H9 (cell line): ENCODE measurements at regions not wholly inside any gene's neighbourhood (a gene's known extent, or its start where the extent isn't known, plus 50 kb on each side); places are given as distances from the start of the nearest gene placed in this dataset.

Source experiments
- DNase-seq: peaks from one replicate; pipeline ENCODE4 v3.0.0-alpha.2; 2017
- H2AFZ ChIP-seq: one replicate; pipeline ENCODE4 v1.6.1; 2013; ENCODE audit warnings: mild to moderate bottlenecking, low read length, control low read depth, moderate library complexity
- H2AK5ac ChIP-seq: 2 replicates; pipeline ENCODE4 v1.6.1; 2013; ENCODE audit warnings: low read length, control low read depth, mixed read lengths; ENCODE audit not compliant: insufficient read length
- H2BK120ac ChIP-seq: one replicate; pipeline ENCODE4 v1.6.1; 2013; ENCODE audit warnings: low read depth, mild to moderate bottlenecking, low read length, control low read depth, inconsistent platforms; ENCODE audit not compliant: poor library complexity, severe bottlenecking
- H2BK12ac ChIP-seq: 2 replicates; pipeline ENCODE4 v1.6.1; 2013; ENCODE audit warnings: low read length, control low read depth, mixed read lengths, low read depth; ENCODE audit not compliant: insufficient read length
- H2BK15ac ChIP-seq: 2 replicates; pipeline ENCODE4 v1.6.1; 2013; ENCODE audit warnings: low read depth, low read length, control low read depth
- H2BK20ac ChIP-seq: one replicate; pipeline ENCODE4 v1.6.1; 2013; ENCODE audit warnings: low read depth, mild to moderate bottlenecking, low read length, control low read depth, inconsistent platforms; ENCODE audit not compliant: poor library complexity, severe bottlenecking
- H2BK5ac ChIP-seq: 2 replicates; pipeline ENCODE4 v1.6.1; 2013; ENCODE audit warnings: low read length, control low read depth, mixed read lengths; ENCODE audit not compliant: insufficient read length
- H3K14ac ChIP-seq: 2 replicates; pipeline ENCODE4 v1.6.1; 2013; ENCODE audit warnings: low read length, control low read depth; ENCODE audit not compliant: insufficient read depth
- H3K18ac ChIP-seq: 2 replicates; pipeline ENCODE4 v1.6.1; 2013; ENCODE audit warnings: low read depth, mild to moderate bottlenecking, mixed read lengths, low read length, control low read depth; ENCODE audit not compliant: insufficient read length
- H3K23ac ChIP-seq: 2 replicates; pipeline ENCODE4 v1.6.1; 2013; ENCODE audit warnings: low read length, control low read depth, mixed read lengths, low read depth; ENCODE audit not compliant: insufficient read length
- H3K23me2 ChIP-seq: 2 replicates; pipeline ENCODE4 v1.6.1; 2013; ENCODE audit warnings: low read depth, mild to moderate bottlenecking, mixed read lengths, low read length, control low read depth; ENCODE audit not compliant: insufficient read length, poor library complexity, severe bottlenecking
- H3K27ac ChIP-seq: 2 replicates; pipeline ENCODE4 v1.5.1; 2013; ENCODE audit warnings: low read length, control low read depth, mixed read lengths, low read depth; ENCODE audit not compliant: insufficient read length
- H3K27me3 ChIP-seq: 2 replicates; pipeline ENCODE4 v1.6.1; 2013; ENCODE audit warnings: low read length, control low read depth, inconsistent platforms; ENCODE audit not compliant: insufficient read depth
- H3K4ac ChIP-seq: 2 replicates; pipeline ENCODE4 v1.6.1; 2013; ENCODE audit warnings: low read depth, mild to moderate bottlenecking, control low read depth, inconsistent platforms, low read length, moderate library complexity
- H3K4me1 ChIP-seq: 2 replicates; pipeline ENCODE4 v1.6.1; 2013; ENCODE audit warnings: low read length, control low read depth, inconsistent platforms; ENCODE audit not compliant: insufficient read depth
- H3K4me2 ChIP-seq: 2 replicates; pipeline ENCODE4 v1.6.1; 2013; ENCODE audit warnings: low read length, control low read depth, mixed read lengths; ENCODE audit not compliant: insufficient read length, insufficient read depth
- H3K56ac ChIP-seq: 2 replicates; pipeline ENCODE4 v1.6.1; 2013; ENCODE audit warnings: low read depth, mild to moderate bottlenecking, mixed read lengths, low read length, control low read depth; ENCODE audit not compliant: insufficient read length
- H3K79me1 ChIP-seq: 2 replicates; pipeline ENCODE4 v1.6.1; 2013; ENCODE audit warnings: low read depth, mild to moderate bottlenecking, moderate library complexity, low read length, control low read depth, inconsistent platforms; ENCODE audit not compliant: insufficient read depth, poor library complexity, severe bottlenecking
- H3K79me2 ChIP-seq: 2 replicates; pipeline ENCODE4 v1.6.1; 2013; ENCODE audit warnings: low read length, control low read depth, inconsistent platforms; ENCODE audit not compliant: insufficient read depth
- H3K9ac ChIP-seq: 2 replicates; pipeline ENCODE4 v1.6.1; 2013; ENCODE audit warnings: low read length, control low read depth, mixed read lengths; ENCODE audit not compliant: insufficient read length; ENCODE audit errors: extremely low read depth
- H3K9me3 ChIP-seq: one replicate; pipeline ENCODE4 v1.6.1; 2013; ENCODE audit warnings: low read depth, low read length, inconsistent platforms; ENCODE audit not compliant: control insufficient read depth
- H3T11ph ChIP-seq: one replicate; pipeline ENCODE4 v1.6.1; 2013; ENCODE audit warnings: mild to moderate bottlenecking, low read length, control low read depth, inconsistent platforms
- H4K20me1 ChIP-seq: one replicate; pipeline ENCODE4 v1.6.1; 2013; ENCODE audit not compliant: control insufficient read depth, insufficient read length, insufficient read depth
- H4K5ac ChIP-seq: 2 replicates; pipeline ENCODE4 v1.6.1; 2013; ENCODE audit warnings: low read depth, mild to moderate bottlenecking, mixed read lengths, low read length, control low read depth; ENCODE audit not compliant: insufficient read length
- H4K8ac ChIP-seq: replicated peaks from 2 replicates; pipeline ENCODE4 v1.6.1; 2013; ENCODE audit warnings: low read length, control low read depth, mixed read lengths, low read depth; ENCODE audit not compliant: insufficient read length
- H4K91ac ChIP-seq: 2 replicates; pipeline ENCODE4 v1.6.1; 2013; ENCODE audit warnings: low read depth, mild to moderate bottlenecking, moderate library complexity, mixed read lengths, low read length, control low read depth; ENCODE audit not compliant: insufficient read length
- H3K27ac Mint-ChIP-seq, 3 experiments: 2 replicates in 2 of 3; 3 replicates in 1 of 3; pipeline ENCODE4 v1.8.0; 2020 to 2021; ENCODE audit warnings: mixed read lengths in 3 of 3, mild to moderate bottlenecking in 1 of 3, moderate library complexity in 1 of 3
- H3K27me3 Mint-ChIP-seq: 2 replicates; pipeline ENCODE4 v1.8.0; 2021; ENCODE audit warnings: low read depth, mild to moderate bottlenecking, moderate library complexity, mixed read lengths
- H3K36me3 Mint-ChIP-seq, 3 experiments: 2 replicates in 2 of 3; 3 replicates in 1 of 3; pipeline ENCODE4 v1.8.0; 2020 to 2021; ENCODE audit warnings: low read depth in 3 of 3, mixed read lengths in 3 of 3; ENCODE audit not compliant: insufficient read depth in 1 of 3
- H3K4me1 Mint-ChIP-seq, 2 experiments: 2 replicates each; pipeline ENCODE4 v1.8.0; 2020; ENCODE audit warnings: mixed read lengths in 2 of 2
- H3K4me3 Mint-ChIP-seq, 2 experiments: 2 replicates in 1 of 2; 3 replicates in 1 of 2; pipeline ENCODE4 v1.8.0; 2020 to 2021; ENCODE audit warnings: mild to moderate bottlenecking in 2 of 2, mixed read lengths in 2 of 2, moderate library complexity in 1 of 2
- H3K9me3 Mint-ChIP-seq, 2 experiments: 2 replicates in 1 of 2; 3 replicates in 1 of 2; pipeline ENCODE4 v1.8.0; 2020; ENCODE audit warnings: mild to moderate bottlenecking in 2 of 2, mixed read lengths in 2 of 2, moderate library complexity in 1 of 2
- CTCF ChIP-seq: fragments of 200-600 bp; sonication (generic); conservative IDR thresholded peaks from 3 replicates; pipeline ENCODE4 v1.8.0; 2021; ENCODE audit warnings: antibody characterized with exemption, mild to moderate bottlenecking
- WGBS: extraction: QIAGEN DNeasy Blood & Tissue Kit; methylation state at CpG from one replicate; pipeline ENCODE4 v1.1.7; 2013; ENCODE audit warnings: missing lambda C conversion rate, low lambda C conversion rate, mixed read lengths; ENCODE audit not compliant: insufficient read length; ENCODE audit errors: extremely low coverage; 5-methylcytosine and 5-hydroxymethylcytosine counted together

GRCh38 chr2:35080231-35080910, 1275.2 kb upstream of the CRIM1 start:
- TF ChIP-seq CTCF: no peak
- Histone ChIP-seq H3K18ac (no peak overlapping the region), H2AFZ (no peak overlapping the region), H2BK12ac (no peak overlapping the region), H3K79me1 (no peaks in the 10 kb centered on the region), H2BK20ac (no peak overlapping the region), H2BK5ac (no peak overlapping the region), H4K20me1 (no peaks in the 10 kb centered on the region), H3K79me2 (no peaks in the 10 kb centered on the region), H4K91ac (no peak overlapping the region), H3K27ac (no peak overlapping the region), H3K23ac (no peak overlapping the region), H2AK5ac (no peak overlapping the region), H2BK120ac (no peak overlapping the region), H4K8ac (no peak overlapping the region), H4K5ac (no peak overlapping the region), H3K4ac (no peak overlapping the region), H3K56ac (no peak overlapping the region), H3K9me3 (no peaks in the 10 kb centered on the region), H2BK15ac (no peak overlapping the region), H3K4me1 (0 out of 2 replicates have a peak, but pooled peaks cover 3% of the 10 kb centered on the region), H3T11ph (no peak overlapping the region), H3K4me2 (no peak overlapping the region), H3K23me2 (no peaks in the 10 kb centered on the region), H3K27me3 (no peaks in the 10 kb centered on the region), H3K14ac (no peak overlapping the region), H3K9ac (no peak overlapping the region)
- WGBS: no CpG with 5 or more reads among the region's 5 CpGs
- no peaks in the 10 kb centered on the region for H3K27me3 Mint-ChIP-seq
- H3K27ac Mint-ChIP-seq: no peak overlapping the region
- H3K4me3 Mint-ChIP-seq: no peak overlapping the region
- H3K4me1 Mint-ChIP-seq: peaks cover 7% of the 10 kb centered on the region in 2 experiments; a peak in 3 of 4 replicates
- no peaks in the 10 kb centered on the region for H3K9me3 Mint-ChIP-seq
- no peak for DNase-seq
- H3K36me3 Mint-ChIP-seq: no peaks in the 10 kb centered on the region
